HG02981 (cell line): ENCODE measurements at regions not wholly inside any gene's neighbourhood (a gene's known extent, or its start where the extent isn't known, plus 50 kb on each side); places are given as distances from the start of the nearest gene placed in this dataset.

Source experiments
- ATAC-seq: cut with Tn5 transposase; IDR thresholded peaks from one replicate; pipeline ENCODE4 v1.9.1; 2021; ENCODE audit warnings: mild to moderate bottlenecking, moderate library complexity; ENCODE audit not compliant: unreplicated experiment

- ATAC-seq: no peak
Measured at GRCh38 chr6:142500250-142500786, 198.5 kb downstream of the ADGRG6 start.

- no peak for ATAC-seq
Measured at GRCh38 chr6:142501795-142502194, 200.0 kb downstream of the ADGRG6 start.

- no peak for ATAC-seq
Measured at GRCh38 chr6:142507065-142507464, 205.3 kb downstream of the ADGRG6 start.

GRCh38 chr6:142510211-142510610 is 208.4 kb downstream of the ADGRG6 start:
- no peak for ATAC-seq

GRCh38 chr6:142518126-142518525 is 216.3 kb downstream of the ADGRG6 start:
- no peak for ATAC-seq

GRCh38 chr6:142518761-142519160 is 217.0 kb downstream of the ADGRG6 start:
- ATAC-seq: no peak

GRCh38 chr6:142521791-142522190 is 220.0 kb downstream of the ADGRG6 start:
- no peak for ATAC-seq

GRCh38 chr6:142523515-142524375 is 221.9 kb downstream of the ADGRG6 start:
- ATAC-seq: no peak

GRCh38 chr6:142530566-142530965 is 228.8 kb downstream of the ADGRG6 start:
- no peak for ATAC-seq

- no peak for ATAC-seq
Measured at GRCh38 chr6:142531727-142532126, 229.9 kb downstream of the ADGRG6 start.

GRCh38 chr6:142534076-142534475 is 232.3 kb downstream of the ADGRG6 start:
- ATAC-seq: no peak

- ATAC-seq: no peak
Measured at GRCh38 chr6:142534484-142534883, 232.7 kb downstream of the ADGRG6 start.

GRCh38 chr6:142537612-142538478 is 236.0 kb downstream of the ADGRG6 start:
- no peak for ATAC-seq

- ATAC-seq: no peak
Measured at GRCh38 chr6:142542704-142543233, 241.0 kb downstream of the ADGRG6 start.

- ATAC-seq: no peak
Measured at GRCh38 chr6:142543606-142544005, 241.8 kb downstream of the ADGRG6 start.

- no peak for ATAC-seq
Measured at GRCh38 chr6:142544199-142544838, 242.5 kb downstream of the ADGRG6 start.

GRCh38 chr6:142545147-142545546 is 243.3 kb downstream of the ADGRG6 start:
- no peak for ATAC-seq

GRCh38 chr6:142548566-142548965 is 246.8 kb downstream of the ADGRG6 start:
- ATAC-seq: no peak

- ATAC-seq: no peak
Measured at GRCh38 chr6:142550310-142551063, 248.7 kb downstream of the ADGRG6 start.

GRCh38 chr6:142551274-142551811 is 249.5 kb downstream of the ADGRG6 start:
- ATAC-seq: no peak
